ENCODE measurements at regions not wholly inside any gene's neighbourhood (a gene's known extent, or its start where the extent isn't known, plus 50 kb on each side); places are given as distances from the start of the nearest gene placed in this dataset.

- TF ChIP-seq GATA3 (IDR thresholded peaks at IDR 0.05; ENCODE audit: low read depth, low read length) = no peak
- no peak for TF ChIP-seq GATA2 (IDR thresholded peaks at IDR 0.05; ENCODE audit: low read depth, low read length)
Observed at GRCh38 chr12:75631831-75632230, 120.4 kb upstream of the KRR1 start.

Data from SH-SY5Y (cell line).